ENCODE measurements at regions not wholly inside any gene's neighbourhood (a gene's known extent, or its start where the extent isn't known, plus 50 kb on each side); places are given as distances from the start of the nearest gene placed in this dataset.

- TF ChIP-seq EGR1 (IDR thresholded peaks at IDR 0.05; ENCODE audit: low read depth) (no peak), FOSL1 (IDR thresholded peaks at IDR 0.05; ENCODE audit: low read depth) (peak; percentile 56), CEBPB (IDR thresholded peaks at IDR 0.05; ENCODE audit: low read depth) (peak; percentile 58; the same call in 1 of the 2 replicates)
Observed at GRCh38 chr20:58014628-58015315, 213.7 kb downstream of the ANKRD60 start (continued).

DNA sequence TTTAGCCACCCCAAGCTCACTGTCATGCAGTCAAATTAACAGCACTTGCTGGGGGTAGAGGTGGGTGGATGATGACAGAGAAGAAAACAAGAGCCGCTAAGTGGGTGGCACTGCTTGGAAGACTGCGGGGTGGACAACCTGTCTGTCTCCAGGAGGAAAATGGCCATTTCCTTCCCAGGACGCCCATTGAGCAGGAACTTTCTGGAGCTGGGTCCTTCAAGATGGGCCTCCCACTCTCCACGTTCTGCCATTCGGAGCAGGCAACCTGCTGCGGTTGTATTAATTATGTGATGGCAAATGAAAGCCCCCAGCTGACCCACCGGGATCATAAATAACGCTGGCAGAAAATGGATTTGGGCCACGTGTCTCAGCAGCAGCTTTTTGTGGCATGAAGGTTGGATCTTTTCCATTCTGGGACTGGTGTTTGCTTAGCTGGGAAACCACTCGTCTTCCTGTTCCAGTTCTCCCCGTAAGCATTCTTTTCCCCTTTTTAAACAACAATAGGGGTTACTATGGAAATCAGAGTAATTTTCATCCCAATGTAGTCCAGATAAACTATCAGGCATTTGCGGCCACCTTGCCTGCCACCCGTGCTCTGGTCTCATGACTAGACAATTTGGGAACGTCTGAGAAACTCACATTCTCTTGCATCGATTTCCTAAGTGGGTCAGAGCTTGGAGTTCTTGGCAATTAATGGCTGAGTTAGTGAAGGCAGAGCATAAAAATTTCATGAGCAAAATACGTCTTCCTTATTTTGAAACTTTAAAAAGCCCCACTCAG is 215.5 kb downstream of the ANKRD60 start:
- no peak overlapping the region for H2AFZ ChIP-seq (ENCODE audit: low read depth, low read length, poor library complexity, severe bottlenecking)
- DNase-seq (ENCODE audit: low read depth, low spot score), result no peak
- intact Hi-C loops (cut with micrococcal nuclease), result no loop called here

More for the DNA sequence above, 215.5 kb downstream of the ANKRD60 start:
- no TSS peak for BruUV-seq (replicated peaks)
- TF ChIP-seq JUND (IDR thresholded peaks at IDR 0.05) (no peak), EZH2phosphoT487 (IDR thresholded peaks at IDR 0.05; ENCODE audit: borderline replicate concordance) (no peak), RAD21 (IDR thresholded peaks at IDR 0.05; ENCODE audit: low read depth) (no peak), MAX (IDR thresholded peaks at IDR 0.05) (no peak), ELF1 (IDR thresholded peaks at IDR 0.05; ENCODE audit: borderline replicate concordance, low read depth) (no peak), EZH2 (IDR thresholded peaks at IDR 0.05) (no peak), FOSL1 (IDR thresholded peaks at IDR 0.05; ENCODE audit: low read depth) (no peak)
- Histone ChIP-seq H3K4me3 (replicated peaks in 1 of 2; ENCODE audit: low read depth in 1 of 2, low read length in 2 of 2) (no peak overlapping the region), H3K9me2 (ENCODE audit: insufficient read depth) (no peaks in the 10 kb centered on the region), H3K27me3 (ENCODE audit: insufficient read depth, low read length) (peaks cover 30% of the 10 kb centered on the region), H4K20me1 (ENCODE audit: insufficient read depth) (no peaks in the 10 kb centered on the region), H3K79me2 (ENCODE audit: insufficient read depth, low read length) (no peaks in the 10 kb centered on the region), H3K27ac (ENCODE audit: low read depth, low read length) (no peak overlapping the region), H3K36me3 (ENCODE audit: control insufficient read depth in 1 of 2, insufficient read depth in 2 of 2, low read length in 2 of 2) (no peaks in the 10 kb centered on the region), H3K9me3 (ENCODE audit: control insufficient read depth in 1 of 2, insufficient read depth in 1 of 2, low read depth in 1 of 2, low read length in 2 of 2) (no peaks in the 10 kb centered on the region), H3K4me1 (ENCODE audit: control insufficient read depth in 1 of 2, insufficient read depth in 2 of 2, low read length in 2 of 2) (peaks cover 4 to 34% of the 10 kb centered on the region in 2 experiments; a peak in 3 of 4 replicates), H3K9ac (ENCODE audit: low read length) (no peak overlapping the region), H3K4me2 (ENCODE audit: low read length) (no peak overlapping the region)
- ATAC-seq, result no peak
- ChIA-PET RAD21 (ENCODE audit: low non-redundant PET in 1 of 2, low total read pairs in 2 of 2, uncharacterized antibody in 2 of 2, unreplicated experiment in 2 of 2) (no interaction called here), POLR2A (no interaction called here), CTCF (no interaction called here)

Data from HCT116 (cell line).